ENCODE measurements at regions not wholly inside any gene's neighbourhood (a gene's known extent, or its start where the extent isn't known, plus 50 kb on each side); places are given as distances from the start of the nearest gene placed in this dataset.

- TF ChIP-seq POLR2A (IDR thresholded peaks at IDR 0.05), result no peak
- TF ChIP-seq, protein P1, sequence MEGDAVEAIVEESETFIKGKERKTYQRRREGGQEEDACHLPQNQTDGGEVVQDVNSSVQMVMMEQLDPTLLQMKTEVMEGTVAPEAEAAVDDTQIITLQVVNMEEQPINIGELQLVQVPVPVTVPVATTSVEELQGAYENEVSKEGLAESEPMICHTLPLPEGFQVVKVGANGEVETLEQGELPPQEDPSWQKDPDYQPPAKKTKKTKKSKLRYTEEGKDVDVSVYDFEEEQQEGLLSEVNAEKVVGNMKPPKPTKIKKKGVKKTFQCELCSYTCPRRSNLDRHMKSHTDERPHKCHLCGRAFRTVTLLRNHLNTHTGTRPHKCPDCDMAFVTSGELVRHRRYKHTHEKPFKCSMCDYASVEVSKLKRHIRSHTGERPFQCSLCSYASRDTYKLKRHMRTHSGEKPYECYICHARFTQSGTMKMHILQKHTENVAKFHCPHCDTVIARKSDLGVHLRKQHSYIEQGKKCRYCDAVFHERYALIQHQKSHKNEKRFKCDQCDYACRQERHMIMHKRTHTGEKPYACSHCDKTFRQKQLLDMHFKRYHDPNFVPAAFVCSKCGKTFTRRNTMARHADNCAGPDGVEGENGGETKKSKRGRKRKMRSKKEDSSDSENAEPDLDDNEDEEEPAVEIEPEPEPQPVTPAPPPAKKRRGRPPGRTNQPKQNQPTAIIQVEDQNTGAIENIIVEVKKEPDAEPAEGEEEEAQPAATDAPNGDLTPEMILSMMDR (IDR thresholded peaks at IDR 0.05), result no peak
Observed at GRCh38 chr5:53323511-53323910, 156.9 kb upstream of the FST start.
